GM18858 (cell line): ENCODE measurements at regions not wholly inside any gene's neighbourhood (a gene's known extent, or its start where the extent isn't known, plus 50 kb on each side); places are given as distances from the start of the nearest gene placed in this dataset.

ENCODE experiments used
- ATAC-seq: cut with Tn5 transposase; IDR thresholded peaks from one replicate; pipeline ENCODE4 v1.9.1; 2021; ENCODE audit not compliant: unreplicated experiment

DNA sequence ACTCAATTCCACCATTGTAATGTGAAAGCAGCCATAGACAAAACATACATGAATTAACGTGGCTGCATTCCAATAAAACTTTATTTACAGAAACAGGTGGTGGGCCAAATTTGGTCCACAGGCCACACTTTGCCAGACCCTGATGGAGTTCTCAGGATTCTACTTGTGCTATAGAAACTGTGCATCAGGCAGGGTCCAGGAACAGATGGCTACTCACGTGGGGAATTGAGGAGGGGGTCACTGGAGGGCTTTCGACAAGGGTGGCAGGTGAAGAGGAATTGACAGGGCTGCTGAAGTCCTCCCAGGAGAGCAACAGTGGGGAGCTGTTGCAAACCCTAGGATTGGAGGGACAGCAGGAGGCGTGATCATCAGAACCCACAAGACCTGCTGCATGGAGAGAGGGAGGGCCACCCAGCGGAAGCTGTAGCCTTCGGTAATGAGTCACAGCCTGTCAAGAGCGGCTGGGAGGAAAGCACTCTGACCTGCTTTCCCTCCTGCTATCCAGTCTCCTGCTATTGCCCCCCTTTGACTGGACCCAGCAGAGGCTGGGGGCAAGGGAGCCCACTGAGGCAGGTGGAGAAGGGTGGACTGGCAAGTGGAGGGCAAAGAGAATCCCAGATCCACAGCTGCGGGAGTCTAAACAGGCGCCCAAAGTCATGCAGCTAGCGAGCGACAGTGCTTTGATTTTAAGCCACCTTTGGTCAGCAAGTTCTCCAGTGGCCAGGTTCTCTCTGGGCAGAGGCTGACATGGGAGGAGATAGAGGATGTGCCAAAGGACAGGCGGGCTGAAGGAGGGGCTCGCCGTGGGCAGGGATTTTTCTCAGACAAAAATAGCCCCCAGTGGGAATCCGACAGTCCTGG lies 138.3 kb upstream of the SMIM23 start:
- ATAC-seq: no peak

- no peak for ATAC-seq
Observed at GRCh38 chr5:171647904-171648260, 137.7 kb upstream of the SMIM23 start.

DNA sequence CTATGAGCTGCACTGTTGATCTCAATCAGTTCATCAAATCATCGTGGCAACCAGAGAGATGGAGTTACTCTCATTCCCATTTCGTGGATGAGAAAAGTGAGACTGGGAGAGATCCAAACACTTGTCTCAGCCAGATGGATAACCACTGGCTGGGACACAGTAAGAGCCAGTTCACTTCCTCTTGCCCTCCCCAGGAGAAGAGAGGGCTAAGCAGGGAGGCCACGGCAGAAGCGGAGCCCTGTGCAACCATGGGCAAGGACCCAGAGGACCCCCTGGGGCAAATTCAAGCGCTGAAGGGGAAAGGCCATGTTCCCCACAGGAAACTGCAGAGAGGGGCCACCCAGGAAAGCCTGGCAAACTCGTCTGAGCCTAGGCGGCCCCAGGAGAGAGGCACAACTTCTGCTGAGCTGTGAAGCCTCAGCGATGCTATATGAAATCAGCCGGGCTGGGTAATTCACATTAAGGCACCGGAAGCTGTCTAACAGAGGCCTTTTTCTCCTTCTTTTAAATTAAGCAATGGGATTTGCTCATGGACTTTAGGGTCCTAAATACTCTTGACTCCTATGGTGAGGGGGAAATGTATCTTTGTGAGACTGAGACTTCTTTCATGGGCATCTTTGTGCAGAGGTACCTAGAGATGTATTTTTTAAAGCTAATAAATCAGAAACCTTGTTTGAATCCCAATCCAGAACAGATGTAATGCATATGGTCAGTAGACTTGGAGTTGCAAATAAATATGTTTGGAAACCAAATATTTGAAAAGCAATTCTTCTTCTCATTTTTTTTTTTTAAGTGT lies 137.1 kb upstream of the SMIM23 start:
- no peak for ATAC-seq

DNA sequence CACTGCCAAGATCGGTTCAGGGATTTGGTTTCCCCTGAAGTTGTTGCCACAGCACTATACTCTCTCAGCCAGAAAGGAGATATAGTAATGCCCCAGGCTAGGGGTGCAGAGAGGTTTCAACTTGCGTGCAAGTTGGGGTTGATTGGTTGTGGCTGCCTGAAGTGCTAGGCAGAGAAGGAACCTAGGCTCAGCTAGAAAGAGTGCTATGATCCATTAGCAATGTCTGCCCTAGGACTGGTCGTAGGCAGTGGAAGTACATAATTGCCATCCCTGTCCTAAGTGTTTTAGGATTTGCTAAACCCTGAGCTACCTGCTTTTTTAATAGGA lies 136.6 kb upstream of the SMIM23 start:
- ATAC-seq: no peak

GRCh38 chr5:171650597-171650996 lies 135.0 kb upstream of the SMIM23 start:
- no peak for ATAC-seq

GRCh38 chr5:171651102-171651501 lies 134.5 kb upstream of the SMIM23 start:
- ATAC-seq: no peak

- no peak for ATAC-seq
Observed at GRCh38 chr5:171654881-171655280, 130.7 kb upstream of the SMIM23 start.

- no peak for ATAC-seq
Observed at GRCh38 chr5:171657473-171657872, 128.1 kb upstream of the SMIM23 start.

DNA sequence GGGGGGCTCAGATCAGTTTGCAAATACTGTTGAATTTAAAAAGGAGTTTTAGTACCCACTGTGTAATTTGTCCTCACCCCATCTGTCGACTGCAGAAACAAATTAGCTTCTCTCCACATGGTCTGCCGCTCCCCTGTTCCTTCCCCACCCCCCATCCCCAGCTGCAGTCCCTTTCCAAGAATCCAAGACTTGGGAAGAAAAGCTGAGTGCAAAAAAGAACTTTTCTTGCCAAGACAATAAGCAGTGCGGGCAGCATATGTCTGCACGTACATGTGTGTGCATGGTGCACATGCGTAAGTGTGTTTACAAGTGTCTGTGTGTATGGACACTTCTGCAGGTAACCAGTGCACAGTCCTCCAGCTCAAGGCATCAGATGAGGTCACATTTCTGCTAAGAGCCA lies 125.7 kb upstream of the SMIM23 start:
- ATAC-seq: no peak

DNA sequence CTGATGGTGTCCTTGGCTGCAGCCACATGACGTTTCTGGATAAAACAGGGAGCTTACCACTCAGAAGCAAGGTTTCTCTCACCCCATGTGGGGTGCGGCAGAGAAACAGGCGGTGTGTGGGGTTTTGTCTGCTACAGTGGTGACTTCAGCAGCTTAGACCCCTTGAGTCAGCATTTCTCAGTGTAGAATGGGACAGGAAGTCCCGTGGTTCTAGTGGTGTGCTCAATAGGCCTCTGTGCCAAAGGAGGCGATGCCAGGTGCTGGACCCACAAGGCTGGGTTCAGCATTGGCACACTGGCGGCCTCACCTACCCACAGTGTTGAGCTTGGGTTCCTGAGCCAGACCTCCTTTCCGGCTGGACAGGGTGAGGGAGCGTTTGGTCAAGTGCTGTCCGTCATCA lies 125.2 kb upstream of the SMIM23 start:
- no peak for ATAC-seq

DNA sequence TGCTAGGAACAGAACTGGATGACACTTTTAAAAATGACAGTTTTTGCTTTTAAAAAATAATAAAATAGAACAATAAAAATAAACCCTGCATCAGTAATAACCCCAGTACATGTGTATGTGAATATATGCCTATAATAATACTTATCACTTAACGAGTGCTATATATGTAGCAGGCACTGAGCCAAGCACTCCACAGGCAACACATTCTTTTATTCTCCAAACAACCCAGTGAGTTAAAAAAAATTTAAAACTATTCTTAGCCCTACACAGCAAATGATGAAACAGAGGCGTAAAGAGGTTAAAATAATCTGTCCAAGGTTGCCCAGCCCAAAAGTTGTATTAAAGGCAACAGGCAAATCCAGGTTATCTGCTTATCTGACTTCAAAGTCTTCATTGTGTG lies 124.5 kb upstream of the SMIM23 start:
- no peak for ATAC-seq

GRCh38 chr5:171663311-171664085 lies 122.1 kb upstream of the SMIM23 start:
- no peak for ATAC-seq

DNA sequence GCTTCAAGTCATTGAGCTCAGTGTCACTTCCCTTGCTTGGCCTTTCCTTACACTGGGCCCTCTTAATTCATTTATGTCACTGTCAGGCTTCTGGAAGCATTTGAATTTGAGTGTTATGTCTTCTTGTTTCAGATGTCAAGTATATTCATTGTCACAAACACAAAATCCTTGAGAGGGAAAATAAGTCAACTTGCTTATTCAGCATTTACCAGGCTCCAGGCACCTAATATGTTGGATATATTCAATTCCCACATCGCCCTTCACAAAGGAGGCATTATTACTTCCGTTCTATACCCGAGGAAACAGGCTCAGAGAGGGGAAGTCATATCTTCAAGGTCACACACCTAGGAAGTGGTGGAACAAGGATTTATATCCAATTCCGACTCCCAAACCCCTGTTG lies 121.1 kb upstream of the SMIM23 start:
- ATAC-seq: no peak

DNA sequence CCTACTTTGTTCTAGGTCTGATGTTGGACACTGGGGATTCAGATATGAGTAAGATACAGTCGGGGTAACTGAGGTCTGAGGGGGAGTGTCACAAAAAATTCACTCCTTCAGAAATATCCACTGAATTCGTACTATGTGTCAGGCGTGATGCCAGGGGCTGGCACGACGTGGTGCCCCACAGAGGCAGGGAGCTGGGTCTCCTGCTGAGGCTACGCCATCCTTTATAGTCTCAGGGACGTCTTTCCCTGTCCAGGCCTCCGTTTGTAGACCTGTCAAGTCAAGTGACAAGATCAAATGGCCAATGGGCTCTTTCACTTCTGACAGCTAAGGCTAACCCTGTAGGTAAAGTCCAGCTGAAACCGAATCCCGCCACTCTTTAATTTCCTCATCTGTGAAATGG lies 118.8 kb upstream of the SMIM23 start:
- no peak for ATAC-seq

DNA sequence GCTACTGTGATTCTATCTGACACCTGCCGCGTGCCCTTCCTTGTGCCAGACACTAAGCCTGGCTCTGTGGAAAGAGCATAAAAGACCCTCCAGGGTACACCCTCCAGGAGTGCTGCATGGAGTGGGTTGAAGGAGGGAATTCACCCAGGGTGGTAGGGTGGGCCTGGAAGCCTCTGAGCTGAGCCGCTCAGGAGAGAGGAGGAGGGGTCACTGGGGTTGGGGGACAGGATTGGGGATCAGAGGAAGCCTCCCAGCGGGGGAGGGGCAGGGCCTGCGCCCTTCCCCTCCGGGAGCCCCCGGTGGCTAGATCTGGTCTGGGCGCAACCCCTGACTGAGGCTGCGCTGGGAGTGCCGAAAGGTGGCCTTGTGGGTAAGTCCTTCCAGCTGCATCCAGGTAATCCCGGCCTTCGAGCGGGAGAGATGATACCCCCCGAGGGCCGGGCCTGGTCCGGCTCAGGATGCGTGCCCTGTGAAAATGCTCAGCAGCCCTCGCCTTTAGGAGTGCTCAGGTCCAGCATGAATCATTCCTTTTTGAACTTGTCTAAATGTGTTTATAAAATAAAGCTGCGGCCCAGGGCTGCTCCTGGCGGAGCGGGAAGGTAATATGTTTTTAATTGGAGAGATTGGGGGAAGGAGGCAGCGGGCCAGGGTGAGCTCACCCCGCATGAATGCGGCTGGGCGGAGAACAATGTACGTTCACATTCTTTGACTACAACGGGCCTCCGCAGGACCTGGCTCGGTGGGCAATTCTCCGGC lies 118.1 kb upstream of the SMIM23 start:
- no peak for ATAC-seq

GRCh38 chr5:171668097-171668412 lies 117.6 kb upstream of the SMIM23 start:
- no peak for ATAC-seq

- no peak for ATAC-seq
Observed at GRCh38 chr5:171669571-171669970, 116.0 kb upstream of the SMIM23 start.

- no peak for ATAC-seq
Observed at GRCh38 chr5:171672556-171672955, 113.1 kb upstream of the SMIM23 start.

GRCh38 chr5:171673328-171673727 lies 112.3 kb upstream of the SMIM23 start:
- ATAC-seq: no peak

- no peak for ATAC-seq
Observed at GRCh38 chr5:171673840-171674239, 111.8 kb upstream of the SMIM23 start.

DNA sequence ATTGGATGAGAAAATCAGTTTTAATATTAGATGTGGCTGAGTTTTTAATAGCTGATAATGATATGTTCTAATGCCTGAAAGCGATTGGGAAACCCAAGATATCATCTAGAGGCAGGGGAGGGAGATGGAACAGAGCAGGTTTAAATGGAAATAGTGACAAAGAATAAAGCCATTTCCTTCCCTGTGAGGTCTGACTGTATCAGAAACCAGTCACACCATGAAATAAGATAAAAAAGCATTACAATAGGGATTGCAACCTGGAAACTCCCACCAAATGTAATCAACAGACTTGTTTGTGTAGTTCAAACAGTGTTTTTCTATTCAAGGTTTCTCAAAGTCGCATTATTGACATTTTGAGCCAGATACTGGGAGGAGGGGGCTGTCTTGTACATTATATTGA lies 110.1 kb upstream of the SMIM23 start:
- ATAC-seq: no peak
